Neuronal stem cell (in vitro differentiated cells): ENCODE measurements at regions not wholly inside any gene's neighbourhood (a gene's known extent, or its start where the extent isn't known, plus 50 kb on each side); places are given as distances from the start of the nearest gene placed in this dataset.

ENCODE experiments used
- DNase-seq: peaks from one replicate; pipeline ENCODE4 v3.0.0-alpha.2; 2013; ENCODE audit warnings: low spot score
- H2AFZ ChIP-seq: one replicate; pipeline ENCODE4 v1.6.1; 2013; ENCODE audit warnings: mild to moderate bottlenecking, low read length, inconsistent platforms
- H2AK5ac ChIP-seq: 2 replicates; pipeline ENCODE4 v1.6.1; 2013; ENCODE audit warnings: low read depth, mild to moderate bottlenecking, inconsistent platforms, low read length, moderate library complexity, mixed read lengths
- H2BK120ac ChIP-seq: 2 replicates; pipeline ENCODE4 v1.6.1; 2013; ENCODE audit warnings: low read depth, mild to moderate bottlenecking, inconsistent platforms, low read length, moderate library complexity, mixed read lengths
- H2BK12ac ChIP-seq: one replicate; pipeline ENCODE4 v1.6.1; 2013; ENCODE audit warnings: low read length, inconsistent platforms
- H2BK15ac ChIP-seq: 2 replicates; pipeline ENCODE4 v1.6.1; 2013; ENCODE audit warnings: mild to moderate bottlenecking, low read length, inconsistent platforms, mixed read lengths
- H2BK5ac ChIP-seq: one replicate; pipeline ENCODE4 v1.6.1; 2013; ENCODE audit warnings: inconsistent platforms, mild to moderate bottlenecking, low read length, moderate library complexity
- H3K14ac ChIP-seq: one replicate; pipeline ENCODE4 v1.6.1; 2013; ENCODE audit warnings: low read length, inconsistent platforms
- H3K18ac ChIP-seq: 2 replicates; pipeline ENCODE4 v1.6.1; 2013; ENCODE audit warnings: low read length, inconsistent platforms
- H3K23ac ChIP-seq: 2 replicates; pipeline ENCODE4 v1.6.1; 2013; ENCODE audit warnings: low read depth, mild to moderate bottlenecking, mixed read lengths, low read length, inconsistent platforms; ENCODE audit not compliant: poor library complexity
- H3K27ac ChIP-seq: replicated peaks from 3 replicates; pipeline ENCODE4 v1.5.1; 2013; ENCODE audit warnings: low read length, inconsistent platforms
- H3K27me3 ChIP-seq, 3 experiments: 2 replicates each; pipeline ENCODE4 v1.6.1; 2013; ENCODE audit warnings: low read length in 3 of 3, mild to moderate bottlenecking in 2 of 3, inconsistent platforms in 1 of 3, low read depth in 1 of 3, mixed read lengths in 1 of 3, moderate library complexity in 1 of 3; ENCODE audit not compliant: control insufficient read depth in 3 of 3, insufficient read depth in 3 of 3
- H3K36me3 ChIP-seq, 2 donors: replicated peaks in 1 of 2; 2 replicates each; pipeline ENCODE4 v1.6.1; 2013; ENCODE audit warnings: low read length in 2 of 2; ENCODE audit not compliant: control insufficient read depth in 2 of 2, insufficient read depth in 2 of 2
- H3K4ac ChIP-seq: 2 replicates; pipeline ENCODE4 v1.6.1; 2013; ENCODE audit warnings: inconsistent platforms, mild to moderate bottlenecking, low read length, moderate library complexity
- H3K4me1 ChIP-seq, 2 donors: 1 replicate in 1 of 2; 2 replicates in 1 of 2; pipeline ENCODE4 v1.6.1; 2013; ENCODE audit warnings: low read length in 2 of 2, low read depth in 1 of 2; ENCODE audit not compliant: control insufficient read depth in 2 of 2, insufficient read depth in 1 of 2
- H3K4me2 ChIP-seq: one replicate; pipeline ENCODE4 v1.6.1; 2013; ENCODE audit warnings: mild to moderate bottlenecking, low read length, inconsistent platforms; ENCODE audit not compliant: insufficient read depth, poor library complexity, severe bottlenecking
- H3K4me3 ChIP-seq, 2 donors: 2 replicates each; pipeline ENCODE4 v1.5.1; 2013; ENCODE audit warnings: low read length in 2 of 2, mild to moderate bottlenecking in 2 of 2, inconsistent platforms in 1 of 2, moderate library complexity in 1 of 2
- H3K79me1 ChIP-seq: one replicate; pipeline ENCODE4 v1.6.1; 2013; ENCODE audit warnings: low read depth, mild to moderate bottlenecking, inconsistent platforms, low read length, moderate library complexity
- H3K9ac ChIP-seq: one replicate; pipeline ENCODE4 v1.6.1; 2013; ENCODE audit warnings: mild to moderate bottlenecking, low read depth, low read length, inconsistent platforms; ENCODE audit not compliant: poor library complexity
- H3K9me3 ChIP-seq, 2 donors: replicated peaks in 1 of 2; 2 replicates each; pipeline versions ENCODE3 to v1.6.1; 2013; ENCODE audit warnings: low read length in 2 of 2, mild to moderate bottlenecking in 2 of 2, inconsistent platforms in 1 of 2, low read depth in 1 of 2, mixed read lengths in 1 of 2, moderate library complexity in 1 of 2; ENCODE audit not compliant: control insufficient read depth in 2 of 2, insufficient read depth in 1 of 2
- H4K8ac ChIP-seq: one replicate; pipeline ENCODE4 v1.6.1; 2013; ENCODE audit warnings: low read depth, mild to moderate bottlenecking, inconsistent platforms, low read length, moderate library complexity
- H4K91ac ChIP-seq: one replicate; pipeline ENCODE4 v1.6.1; 2013; ENCODE audit warnings: low read length, low read depth, mild to moderate bottlenecking, inconsistent platforms; ENCODE audit not compliant: poor library complexity
- WGBS, 2 donors: extraction: QIAGEN DNeasy Blood & Tissue Kit; methylation state at CpG; one replicate each; pipeline ENCODE4 v1.1.7; 2013; ENCODE audit warnings: missing lambda C conversion rate in 2 of 2, mixed read lengths in 1 of 2; ENCODE audit not compliant: insufficient read length in 2 of 2, insufficient replicate concordance in 1 of 2; ENCODE audit errors: extremely low coverage in 2 of 2; 5-methylcytosine and 5-hydroxymethylcytosine counted together

GRCh38 chr9:38255599-38255998, 136.9 kb upstream of the ALDH1B1 start:
- H3K79me1 ChIP-seq = no peaks in the 10 kb centered on the region
- no peak overlapping the region for H3K14ac ChIP-seq
- no peak overlapping the region for H2AFZ ChIP-seq
- H3K4me2 ChIP-seq = no peak overlapping the region
- no peak overlapping the region for H4K91ac ChIP-seq
- H2BK5ac ChIP-seq = no peak overlapping the region
- no peak overlapping the region for H3K4me3 ChIP-seq
- H2BK15ac ChIP-seq = no peak overlapping the region
- H3K9ac ChIP-seq = no peak overlapping the region
- no CpG with 5 or more reads among the region's 3 CpGs for WGBS, 2 donors
- H2BK12ac ChIP-seq = no peak overlapping the region
- H3K9me3 ChIP-seq = peaks cover 0 to 2% of the 10 kb centered on the region in 2 donors
- DNase-seq = no peak
- no peaks in the 10 kb centered on the region for H3K36me3 ChIP-seq
- H3K23ac ChIP-seq = no peak overlapping the region
- no peak overlapping the region for H4K8ac ChIP-seq
- H2BK120ac ChIP-seq = no peak overlapping the region
- no peak overlapping the region for H3K4ac ChIP-seq
- peaks cover 0 to 4% (median 0%) of the 10 kb centered on the region in 3 experiments for H3K27me3 ChIP-seq
- no peak overlapping the region for H2AK5ac ChIP-seq
- H3K18ac ChIP-seq = no peak overlapping the region
- peaks cover 0 to 4% of the 10 kb centered on the region in 2 donors for H3K4me1 ChIP-seq
- no peak overlapping the region for H3K27ac ChIP-seq

- WGBS, 2 donors = no CpG with 5 or more reads among the region's 2 CpGs
- Histone ChIP-seq H3K14ac (no peak overlapping the region), H3K4me3 (no peak overlapping the region), H2AFZ (no peak overlapping the region), H3K4me1 (peaks cover 0 to 4% of the 10 kb centered on the region in 2 donors), H3K36me3 (no peaks in the 10 kb centered on the region), H3K23ac (no peak overlapping the region), H3K18ac (no peak overlapping the region), H3K4me2 (no peak overlapping the region), H4K91ac (no peak overlapping the region), H2AK5ac (no peak overlapping the region), H3K9me3 (peaks cover 0 to 2% of the 10 kb centered on the region in 2 donors), H3K79me1 (no peaks in the 10 kb centered on the region), H3K27me3 (peaks cover 0 to 9% (median 0%) of the 10 kb centered on the region in 3 experiments), H3K9ac (no peak overlapping the region), H2BK15ac (no peak overlapping the region), H2BK5ac (no peak overlapping the region), H2BK120ac (no peak overlapping the region), H3K4ac (no peak overlapping the region), H4K8ac (no peak overlapping the region), H2BK12ac (no peak overlapping the region), H3K27ac (no peak overlapping the region)
- no peak for DNase-seq
Observed at GRCh38 chr9:38254756-38255155, 137.7 kb upstream of the ALDH1B1 start.

- Histone ChIP-seq H3K4me3 (no peak overlapping the region), H3K9me3 (peaks cover 0 to 2% of the 10 kb centered on the region in 2 donors), H2AFZ (no peak overlapping the region), H4K8ac (no peak overlapping the region), H2BK15ac (no peak overlapping the region), H3K23ac (no peak overlapping the region), H3K18ac (peak overlapping the region; percentile 32), H3K27me3 (peaks cover 0 to 12% (median 0%) of the 10 kb centered on the region in 3 experiments), H3K9ac (no peak overlapping the region), H2BK5ac (no peak overlapping the region), H3K36me3 (no peaks in the 10 kb centered on the region), H2BK12ac (no peak overlapping the region), H3K27ac (no peak overlapping the region), H3K14ac (no peak overlapping the region), H3K79me1 (no peaks in the 10 kb centered on the region), H2BK120ac (no peak overlapping the region), H3K4me1 (peaks cover 0 to 4% of the 10 kb centered on the region in 2 donors), H3K4me2 (no peak overlapping the region), H4K91ac (no peak overlapping the region), H2AK5ac (no peak overlapping the region), H3K4ac (no peak overlapping the region)
- WGBS, 2 donors = no CpG with 5 or more reads among the region's 7 CpGs
- DNase-seq = no peak
Observed at GRCh38 chr9:38254151-38254550, 138.4 kb upstream of the ALDH1B1 start.

GRCh38 chr9:38253200-38253599, 139.3 kb upstream of the ALDH1B1 start:
- WGBS, 2 donors = no CpG with 5 or more reads among the region's 7 CpGs
- Histone ChIP-seq H3K18ac (no peak overlapping the region), H3K4me1 (peaks cover 0 to 3% of the 10 kb centered on the region in 2 donors), H3K4ac (no peak overlapping the region), H3K36me3 (no peaks in the 10 kb centered on the region), H3K23ac (no peak overlapping the region), H2AK5ac (no peak overlapping the region), H2AFZ (no peak overlapping the region), H4K91ac (no peak overlapping the region), H4K8ac (no peak overlapping the region), H2BK120ac (no peak overlapping the region), H3K4me2 (no peak overlapping the region), H3K4me3 (no peak overlapping the region), H3K27me3 (peaks cover 0 to 12% (median 0%) of the 10 kb centered on the region in 3 experiments), H3K79me1 (no peaks in the 10 kb centered on the region), H2BK5ac (no peak overlapping the region), H2BK12ac (no peak overlapping the region), H3K27ac (no peak overlapping the region), H3K9me3 (peaks cover 0 to 2% of the 10 kb centered on the region in 2 donors), H3K9ac (no peak overlapping the region), H2BK15ac (no peak overlapping the region), H3K14ac (peak overlapping the region; percentile 49)
- no peak for DNase-seq
